Suprapubic skin (tissue), 4 donors: ENCODE measurements at regions not wholly inside any gene's neighbourhood (a gene's known extent, or its start where the extent isn't known, plus 50 kb on each side); places are given as distances from the start of the nearest gene placed in this dataset.

Experiments used
- DNase-seq, 2 donors: peaks; one replicate each; pipeline ENCODE4 v3.0.0-alpha.2; 2019; ENCODE audit warnings: low spot score in 2 of 2
- H3K27ac ChIP-seq: fragments of 200-600 bp; sonication (generic); one replicate; pipeline ENCODE4 v1.5.1; 2019
- H3K27me3 ChIP-seq: fragments of 200-600 bp; sonication (generic); one replicate; pipeline ENCODE4 v1.5.1; 2019
- H3K36me3 ChIP-seq: fragments of 200-600 bp; sonication (generic); one replicate; pipeline ENCODE4 v1.5.1; 2019
- H3K4me1 ChIP-seq: fragments of 200-600 bp; sonication (generic); one replicate; pipeline ENCODE4 v1.5.1; 2019
- H3K4me3 ChIP-seq: fragments of 200-600 bp; sonication (generic); one replicate; pipeline ENCODE4 v1.5.1; 2019; ENCODE audit warnings: mild to moderate bottlenecking
- H3K9me3 ChIP-seq: fragments of 200-600 bp; sonication (generic); one replicate; pipeline ENCODE4 v1.5.1; 2019
- CTCF ChIP-seq, 2 donors: fragments of 200-600 bp in 1 of 2; fragments of 450-650 bp in 1 of 2; sonication (generic) in 1 of 2; IDR thresholded peaks; one replicate each; pipeline ENCODE4 v1.5.1; 2016 to 2019; ENCODE audit warnings: antibody characterized with exemption in 2 of 2, mild to moderate bottlenecking in 1 of 2, moderate library complexity in 1 of 2
- EP300 ChIP-seq: sonication (generic); formaldehyde crosslinking; IDR thresholded peaks from one replicate; pipeline ENCODE4 v1.6.1; 2017; ENCODE audit warnings: antibody characterized with exemption
- POLR2A ChIP-seq, 2 donors: fragments of 450-650 bp; IDR thresholded peaks; one replicate each; pipeline ENCODE4 v1.6.1; 2017; ENCODE audit warnings: antibody characterized with exemption in 2 of 2, mild to moderate bottlenecking in 2 of 2, moderate library complexity in 2 of 2
- POLR2AphosphoS5 ChIP-seq, 3 donors: sonication (generic); formaldehyde crosslinking; IDR thresholded peaks; one replicate each; pipeline ENCODE4 v1.6.1; 2017; ENCODE audit warnings: antibody characterized with exemption in 3 of 3
- WGBS: methylation state at CpG from one replicate; pipeline ENCODE4 v1.1.5; 2018; 5-methylcytosine and 5-hydroxymethylcytosine counted together

- no peaks in the 10 kb centered on the region for H3K9me3 ChIP-seq
- no peaks in the 10 kb centered on the region for H3K36me3 ChIP-seq
- 92% methylated on average over 5 of the region's 5 CpGs for WGBS
- TF ChIP-seq CTCF (IDR thresholded peaks at IDR 0.05) (no peak), EP300 (no peak), POLR2A (IDR thresholded peaks at IDR 0.05) (no peak), POLR2AphosphoS5 (IDR thresholded peaks at IDR 0.05) (no peak)
- H3K27ac ChIP-seq: no peak overlapping the region
- H3K27me3 ChIP-seq: no peaks in the 10 kb centered on the region
- no peak for DNase-seq
- no peaks in the 10 kb centered on the region for H3K4me1 ChIP-seq
- no peak overlapping the region for H3K4me3 ChIP-seq
Measured at GRCh38 chr16:72558501-72558900, 386.5 kb upstream of the PMFBP1 start.

- H3K9me3 ChIP-seq: no peaks in the 10 kb centered on the region
- no peaks in the 10 kb centered on the region for H3K36me3 ChIP-seq
- H3K4me3 ChIP-seq: no peak overlapping the region
- H3K27ac ChIP-seq: no peak overlapping the region
- H3K4me1 ChIP-seq: no peaks in the 10 kb centered on the region
- WGBS: 98% methylated on average over 6 of the region's 6 CpGs
- no peak for TF ChIP-seq POLR2A (IDR thresholded peaks at IDR 0.05)
- TF ChIP-seq CTCF (IDR thresholded peaks at IDR 0.05): no peak
- no peak for TF ChIP-seq POLR2AphosphoS5 (IDR thresholded peaks at IDR 0.05)
- TF ChIP-seq EP300: no peak
- DNase-seq: no peak
- H3K27me3 ChIP-seq: no peaks in the 10 kb centered on the region
Measured at GRCh38 chr16:72554935-72555334, 383.0 kb upstream of the PMFBP1 start.

- no peaks in the 10 kb centered on the region for H3K9me3 ChIP-seq
- no peaks in the 10 kb centered on the region for H3K27me3 ChIP-seq
- H3K27ac ChIP-seq: no peak overlapping the region
- TF ChIP-seq POLR2A (IDR thresholded peaks at IDR 0.05): no peak
- H3K4me3 ChIP-seq: no peak overlapping the region
- H3K36me3 ChIP-seq: no peaks in the 10 kb centered on the region
- DNase-seq: no peak
- no peaks in the 10 kb centered on the region for H3K4me1 ChIP-seq
Measured at GRCh38 chr16:72552654-72553053, 380.7 kb upstream of the PMFBP1 start.

GRCh38 chr16:72551649-72552048 is 379.7 kb upstream of the PMFBP1 start:
- 90% methylated on average over 1 of the region's 1 CpG for WGBS

GRCh38 chr16:72549878-72550277 is 377.9 kb upstream of the PMFBP1 start:
- Histone ChIP-seq H3K9me3 (no peaks in the 10 kb centered on the region), H3K4me3 (no peak overlapping the region), H3K27me3 (no peaks in the 10 kb centered on the region), H3K36me3 (no peaks in the 10 kb centered on the region), H3K27ac (no peak overlapping the region), H3K4me1 (no peaks in the 10 kb centered on the region)
- WGBS: 94% methylated on average over 2 of the region's 2 CpGs
- no peak for DNase-seq
- TF ChIP-seq CTCF (IDR thresholded peaks at IDR 0.05) (no peak), POLR2AphosphoS5 (IDR thresholded peaks at IDR 0.05) (no peak), POLR2A (IDR thresholded peaks at IDR 0.05) (no peak), EP300 (no peak)

More at GRCh38 chr16:72551649-72552048, 379.7 kb upstream of the PMFBP1 start:
- H3K27me3 ChIP-seq: no peaks in the 10 kb centered on the region
- H3K27ac ChIP-seq: no peak overlapping the region
- H3K4me1 ChIP-seq: no peaks in the 10 kb centered on the region
- no peaks in the 10 kb centered on the region for H3K9me3 ChIP-seq
- H3K36me3 ChIP-seq: no peaks in the 10 kb centered on the region
- TF ChIP-seq POLR2A (IDR thresholded peaks at IDR 0.05) (no peak), CTCF (IDR thresholded peaks at IDR 0.05) (no peak), EP300 (no peak), POLR2AphosphoS5 (IDR thresholded peaks at IDR 0.05) (no peak)
- DNase-seq: no peak
- no peak overlapping the region for H3K4me3 ChIP-seq

GRCh38 chr16:72542102-72542501 is 370.1 kb upstream of the PMFBP1 start:
- no peaks in the 10 kb centered on the region for H3K27me3 ChIP-seq
- no peak overlapping the region for H3K27ac ChIP-seq
- TF ChIP-seq POLR2AphosphoS5 (IDR thresholded peaks at IDR 0.05) (no peak), EP300 (no peak), POLR2A (IDR thresholded peaks at IDR 0.05) (no peak), CTCF (IDR thresholded peaks at IDR 0.05) (no peak)
- H3K36me3 ChIP-seq: no peaks in the 10 kb centered on the region
- WGBS: 87% methylated on average over 2 of the region's 2 CpGs
- H3K4me3 ChIP-seq: no peak overlapping the region
- no peaks in the 10 kb centered on the region for H3K4me1 ChIP-seq
- no peaks in the 10 kb centered on the region for H3K9me3 ChIP-seq
- DNase-seq: no peak
